PC-9 (cell line): ENCODE measurements at regions not wholly inside any gene's neighbourhood (a gene's known extent, or its start where the extent isn't known, plus 50 kb on each side); places are given as distances from the start of the nearest gene placed in this dataset.

Experiments used
- BruUV-seq: library from RNA; stranded (reverse); fragments of 400-500 nt; replicated peaks from 2 replicates; lab custom pipeline; 2021; lab: Mats Ljungman, UMichigan
- CTCF ChIA-PET: fragments of 300-600 bp; sonication (Branson Sonifier 250); formaldehyde crosslinking; loops from one replicate; lab custom pipeline; 2022; ENCODE audit warnings: antibody characterized with exemption; lab: Charles Lee
- POLR2A ChIA-PET: fragments of 300-600 bp; sonication (Branson Sonifier 250); formaldehyde crosslinking; loops from one replicate; lab custom pipeline; 2022; ENCODE audit warnings: antibody characterized with exemption; ENCODE audit not compliant: unreplicated experiment; lab: Charles Lee
- DNase-seq, 2 experiments: peaks; one replicate each; pipeline versions ENCODE4 v3.0.0 to v3.0.0-alpha.2; 2015 to 2022; ENCODE audit warnings: mixed read lengths in 1 of 2
- H2AFZ ChIP-seq: fragments of 200-600 bp; sonication (generic); 2 replicates; pipeline ENCODE4 v1.8.1; 2017; ENCODE audit warnings: antibody characterized with exemption
- H3F3A ChIP-seq: fragments of 200-600 bp; sonication (generic); 2 replicates; pipeline ENCODE4 v1.8.1; 2017; ENCODE audit warnings: antibody characterized with exemption, mild to moderate bottlenecking, low read depth; ENCODE audit not compliant: insufficient read depth
- H3K27ac ChIP-seq: fragments of 200-600 bp; sonication (generic); 2 replicates; pipeline ENCODE4 v1.6.1; 2016; ENCODE audit warnings: mixed run types
- H3K27me3 ChIP-seq: fragments of 200-600 bp; sonication (generic); 2 replicates; pipeline ENCODE4 v1.6.1; 2016; ENCODE audit warnings: low read depth, mixed run types; ENCODE audit not compliant: insufficient read depth
- H3K36me3 ChIP-seq: fragments of 200-600 bp; sonication (generic); 2 replicates; pipeline ENCODE4 v1.6.1; 2016; ENCODE audit warnings: low read depth, mixed run types
- H3K4me1 ChIP-seq: fragments of 200-600 bp; sonication (generic); replicated peaks from 2 replicates; pipeline ENCODE4 v1.6.1; 2016; ENCODE audit warnings: mixed run types; ENCODE audit not compliant: insufficient read depth
- H3K4me2 ChIP-seq: fragments of 200-600 bp; sonication (generic); 2 replicates; pipeline ENCODE4 v1.6.1; 2017; ENCODE audit warnings: mixed run types
- H3K4me3 ChIP-seq: fragments of 200-600 bp; sonication (generic); 2 replicates; pipeline ENCODE4 v1.6.1; 2016; ENCODE audit warnings: mixed run types
- H3K79me2 ChIP-seq: fragments of 200-600 bp; sonication (generic); 2 replicates; pipeline ENCODE4 v1.6.1; 2017; ENCODE audit warnings: low read depth, mixed run types
- H3K9me2 ChIP-seq: fragments of 200-600 bp; sonication (generic); 2 replicates; pipeline ENCODE4 v1.8.1; 2017; ENCODE audit warnings: mild to moderate bottlenecking; ENCODE audit not compliant: insufficient read depth
- H3K9me3 ChIP-seq: fragments of 200-600 bp; sonication (generic); 2 replicates; pipeline ENCODE4 v1.8.1; 2016; ENCODE audit warnings: low read depth; ENCODE audit not compliant: insufficient read depth
- H4K20me1 ChIP-seq: fragments of 200-600 bp; sonication (generic); 2 replicates; pipeline ENCODE4 v1.8.1; 2017; ENCODE audit not compliant: insufficient read depth
- CTCF ChIP-seq: fragments of 200-600 bp; sonication (generic); conservative IDR thresholded peaks from 2 replicates; pipeline ENCODE4 v1.6.1; 2017; ENCODE audit warnings: mixed run types, antibody characterized with exemption, mild to moderate bottlenecking, moderate library complexity
- EZH2 ChIP-seq: fragments of 200-600 bp; sonication (generic); IDR thresholded peaks from 2 replicates; pipeline ENCODE4 v1.8.0; 2017; ENCODE audit warnings: antibody characterized with exemption, low read depth
- intact Hi-C: fragments of 100-400 bp; cut with micrococcal nuclease; formaldehyde crosslinking; loops from one replicate; pipeline ENCODE4 v1.10.0; 2022; ENCODE audit not compliant: unreplicated experiment

GRCh38 chr5:8137941-8138550 lies 269.1 kb downstream of the MTRR start:
- no peaks in the 10 kb centered on the region for H3K4me1 ChIP-seq
- no peak overlapping the region for H3K27ac ChIP-seq
- H2AFZ ChIP-seq, result no peak overlapping the region
- H3K9me2 ChIP-seq, result no peaks in the 10 kb centered on the region
- no peaks in the 10 kb centered on the region for H4K20me1 ChIP-seq
- CTCF ChIA-PET, result no interaction called here
- DNase-seq, result no peak
- peaks cover 17% of the 10 kb centered on the region for H3K27me3 ChIP-seq
- H3K36me3 ChIP-seq, result no peaks in the 10 kb centered on the region
- no peaks in the 10 kb centered on the region for H3K79me2 ChIP-seq
- no peaks in the 10 kb centered on the region for H3K9me3 ChIP-seq
- no peak overlapping the region for H3K4me3 ChIP-seq
- intact Hi-C loops, result no loop called here
- no TSS peak for BruUV-seq
- H3F3A ChIP-seq, result no peaks in the 10 kb centered on the region
- TF ChIP-seq CTCF (no peak), EZH2 (no peak)
- POLR2A ChIA-PET, result no interaction called here
- no peak overlapping the region for H3K4me2 ChIP-seq

GRCh38 chr5:8138884-8139283 lies 269.9 kb downstream of the MTRR start:
- no peaks in the 10 kb centered on the region for H3K36me3 ChIP-seq
- H3F3A ChIP-seq, result no peaks in the 10 kb centered on the region
- no peak overlapping the region for H3K4me2 ChIP-seq
- no peaks in the 10 kb centered on the region for H3K79me2 ChIP-seq
- CTCF ChIA-PET, result no interaction called here
- H2AFZ ChIP-seq, result no peak overlapping the region
- no peaks in the 10 kb centered on the region for H3K9me3 ChIP-seq
- no peak overlapping the region for H3K27ac ChIP-seq
- intact Hi-C loops, result no loop called here
- peaks cover 17% of the 10 kb centered on the region for H3K27me3 ChIP-seq
- no peaks in the 10 kb centered on the region for H4K20me1 ChIP-seq
- no peaks in the 10 kb centered on the region for H3K9me2 ChIP-seq
- H3K4me1 ChIP-seq, result no peaks in the 10 kb centered on the region
- H3K4me3 ChIP-seq, result no peak overlapping the region
- TF ChIP-seq CTCF (no peak), EZH2 (no peak)
- DNase-seq, result no peak
- POLR2A ChIA-PET, result no interaction called here
- no TSS peak for BruUV-seq

GRCh38 chr5:8150791-8151190 lies 281.8 kb downstream of the MTRR start:
- no TSS peak for BruUV-seq

More at GRCh38 chr5:8150791-8151190, 281.8 kb downstream of the MTRR start:
- no peaks in the 10 kb centered on the region for H3K36me3 ChIP-seq
- no peak overlapping the region for H3K4me2 ChIP-seq
- TF ChIP-seq CTCF (no peak), EZH2 (no peak)
- H4K20me1 ChIP-seq, result no peaks in the 10 kb centered on the region
- no peaks in the 10 kb centered on the region for H3K9me3 ChIP-seq
- H3K9me2 ChIP-seq, result no peaks in the 10 kb centered on the region
- no peak overlapping the region for H3K27ac ChIP-seq
- H3K79me2 ChIP-seq, result no peaks in the 10 kb centered on the region
- no peaks in the 10 kb centered on the region for H3K4me1 ChIP-seq
- no peak overlapping the region for H3K4me3 ChIP-seq
- peaks cover 39% of the 10 kb centered on the region for H3K27me3 ChIP-seq
- H3F3A ChIP-seq, result no peaks in the 10 kb centered on the region
- intact Hi-C loops, result no loop called here
- CTCF ChIA-PET, result no interaction called here
- no peak overlapping the region for H2AFZ ChIP-seq
- DNase-seq, result no peak
- POLR2A ChIA-PET, result no interaction called here
